ES-I3 (cell line): ENCODE measurements at regions not wholly inside any gene's neighbourhood (a gene's known extent, or its start where the extent isn't known, plus 50 kb on each side); places are given as distances from the start of the nearest gene placed in this dataset.

Experiments used
- H3K36me3 ChIP-seq: 2 replicates; pipeline ENCODE4 v1.6.1; 2013; ENCODE audit warnings: mild to moderate bottlenecking, low read length, control low read depth, moderate library complexity; ENCODE audit not compliant: insufficient read depth
- H3K4me1 ChIP-seq: 2 replicates; pipeline ENCODE4 v1.6.1; 2013; ENCODE audit warnings: mild to moderate bottlenecking, control low read depth, low read length; ENCODE audit not compliant: insufficient read depth
- H3K9ac ChIP-seq: 2 replicates; pipeline ENCODE4 v1.6.1; 2013; ENCODE audit warnings: low read depth, mild to moderate bottlenecking, low read length, moderate library complexity
- H3K9me3 ChIP-seq: 2 replicates; pipeline ENCODE4 v1.6.1; 2013; ENCODE audit warnings: mild to moderate bottlenecking, low read length, moderate library complexity; ENCODE audit not compliant: control insufficient read depth, insufficient read depth

DNA sequence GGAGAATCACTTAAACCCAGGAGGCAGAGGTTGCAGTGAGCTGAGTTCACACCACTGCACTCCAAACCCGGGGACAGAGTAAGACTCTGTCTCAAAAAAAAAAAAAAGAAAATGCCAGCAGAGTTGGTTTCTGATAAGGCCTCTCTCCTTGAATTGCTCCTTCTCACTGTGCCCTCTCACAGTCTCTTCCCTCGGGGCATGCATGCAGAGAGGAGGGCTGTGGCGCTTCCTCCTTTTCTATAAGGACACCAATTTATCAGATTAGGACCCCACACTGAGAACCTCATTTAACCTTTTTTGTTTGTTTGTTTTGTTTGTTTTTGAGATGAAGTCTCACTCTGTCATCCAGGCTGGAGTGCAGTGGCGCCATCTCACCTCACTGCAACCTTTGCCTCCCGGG is 110.5 kb downstream of the ZFP36L2 start:
- Histone ChIP-seq H3K36me3 (no peaks in the 10 kb centered on the region), H3K9me3 (peaks cover 16% of the 10 kb centered on the region), H3K4me1 (no peaks in the 10 kb centered on the region), H3K9ac (no peak overlapping the region)

- H3K36me3 ChIP-seq: no peaks in the 10 kb centered on the region
- H3K9ac ChIP-seq: no peak overlapping the region
Measured at GRCh38 chr2:43114210-43114609, 112.2 kb downstream of the ZFP36L2 start.

GRCh38 chr2:43111788-43112554 is 114.4 kb downstream of the ZFP36L2 start:
- Histone ChIP-seq H3K9ac (no peak overlapping the region), H3K9me3 (peaks cover 6% of the 10 kb centered on the region; the same call in 1 of the 2 replicates), H3K4me1 (0 out of 2 replicates have a peak, but pooled peaks cover 5% of the 10 kb centered on the region), H3K36me3 (no peaks in the 10 kb centered on the region)

More at GRCh38 chr2:43114210-43114609, 112.2 kb downstream of the ZFP36L2 start:
- Histone ChIP-seq H3K4me1 (0 out of 2 replicates have a peak, but pooled peaks cover 5% of the 10 kb centered on the region), H3K9me3 (peaks cover 10% of the 10 kb centered on the region)

DNA sequence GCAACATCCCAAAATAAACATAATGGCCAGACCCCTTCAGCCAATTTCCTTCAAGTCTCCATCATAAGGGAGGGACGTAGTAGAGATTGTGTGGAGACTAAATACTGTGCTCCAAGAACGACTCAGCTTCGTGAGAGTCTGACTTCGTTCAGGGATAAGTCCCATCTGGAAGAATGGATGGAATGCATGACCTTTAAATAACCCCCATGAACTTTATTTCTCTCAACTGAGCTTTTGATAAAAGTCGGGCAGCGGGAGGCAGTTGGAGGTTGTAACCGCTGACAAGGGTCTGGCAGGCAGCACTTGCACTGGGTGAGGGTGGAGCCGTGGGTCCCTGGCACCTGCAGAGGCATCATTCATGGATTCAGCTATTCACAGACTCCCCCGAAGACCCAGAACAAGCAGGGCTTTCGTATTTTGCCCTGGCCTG is 115.9 kb downstream of the ZFP36L2 start:
- H3K36me3 ChIP-seq: no peaks in the 10 kb centered on the region
- H3K9me3 ChIP-seq: peaks cover 6% of the 10 kb centered on the region; the same call in 1 of the 2 replicates
- peaks cover 15% of the 10 kb centered on the region for H3K4me1 ChIP-seq
- no peak overlapping the region for H3K9ac ChIP-seq

DNA sequence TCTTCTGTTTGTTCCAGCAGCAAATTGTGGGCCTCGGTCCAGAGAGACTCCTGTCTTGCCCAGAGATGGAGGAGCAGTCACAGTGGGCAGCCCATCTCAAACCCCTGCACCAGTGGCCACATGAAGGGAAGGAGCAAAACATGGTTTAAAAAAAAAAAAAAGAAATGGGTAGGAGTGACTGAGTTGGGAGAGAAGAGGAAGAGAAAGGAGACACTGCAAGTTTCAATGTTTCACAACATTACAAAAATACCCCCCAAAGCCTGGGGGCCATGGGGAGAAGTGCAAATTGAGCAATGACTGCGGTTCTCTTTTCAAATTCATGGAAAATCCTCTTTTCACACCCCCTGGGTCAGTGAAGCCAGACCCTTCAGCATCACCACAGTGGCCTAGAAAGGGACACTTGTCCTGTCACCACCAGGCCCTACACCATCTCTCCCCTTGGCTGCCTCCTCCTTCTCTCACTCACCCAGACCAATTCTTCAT is 117.1 kb downstream of the ZFP36L2 start:
- Histone ChIP-seq H3K4me1 (peaks cover 15% of the 10 kb centered on the region), H3K36me3 (no peaks in the 10 kb centered on the region), H3K9me3 (peaks cover 6% of the 10 kb centered on the region; the same call in 1 of the 2 replicates), H3K9ac (no peak overlapping the region)

GRCh38 chr2:43107679-43108078 is 118.7 kb downstream of the ZFP36L2 start:
- Histone ChIP-seq H3K36me3 (no peaks in the 10 kb centered on the region), H3K4me1 (peaks cover 15% of the 10 kb centered on the region), H3K9me3 (peaks cover under 1% of the 10 kb centered on the region; the same call in 1 of the 2 replicates), H3K9ac (no peak overlapping the region)

GRCh38 chr2:43106559-43107527 is 119.6 kb downstream of the ZFP36L2 start:
- Histone ChIP-seq H3K9ac (no peak overlapping the region), H3K36me3 (no peaks in the 10 kb centered on the region), H3K4me1 (peaks cover 17% of the 10 kb centered on the region), H3K9me3 (no peaks in the 10 kb centered on the region)

GRCh38 chr2:43105586-43106558 is 120.5 kb downstream of the ZFP36L2 start:
- no peaks in the 10 kb centered on the region for H3K36me3 ChIP-seq
- H3K4me1 ChIP-seq: peaks cover 23% of the 10 kb centered on the region
- no peak overlapping the region for H3K9ac ChIP-seq
- no peaks in the 10 kb centered on the region for H3K9me3 ChIP-seq

DNA sequence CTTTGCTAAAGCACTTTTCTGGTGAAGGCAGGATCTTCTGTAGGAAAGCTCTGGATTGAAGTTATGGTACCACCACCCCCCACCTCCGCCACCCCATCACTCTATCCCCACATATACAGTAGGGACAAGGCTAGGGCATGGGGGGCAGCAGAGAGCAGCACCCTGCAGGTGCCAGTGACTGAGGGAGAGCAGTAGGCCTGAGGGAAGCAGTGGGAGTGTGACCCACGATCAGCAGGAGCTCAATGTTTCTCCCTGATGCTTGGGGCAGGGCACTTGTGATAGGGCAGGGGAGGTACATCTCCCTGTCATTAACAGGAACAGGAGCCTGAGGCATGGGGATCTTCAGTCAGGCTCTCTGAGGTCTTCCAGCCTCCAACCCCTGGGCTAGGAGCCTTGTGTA is 121.6 kb downstream of the ZFP36L2 start:
- no peaks in the 10 kb centered on the region for H3K36me3 ChIP-seq
- H3K9me3 ChIP-seq: no peaks in the 10 kb centered on the region
- peaks cover 18% of the 10 kb centered on the region for H3K4me1 ChIP-seq
- H3K9ac ChIP-seq: no peak overlapping the region

GRCh38 chr2:43104106-43104505 is 122.3 kb downstream of the ZFP36L2 start:
- Histone ChIP-seq H3K9me3 (no peaks in the 10 kb centered on the region), H3K4me1 (peaks cover 18% of the 10 kb centered on the region), H3K36me3 (no peaks in the 10 kb centered on the region), H3K9ac (no peak overlapping the region)

DNA sequence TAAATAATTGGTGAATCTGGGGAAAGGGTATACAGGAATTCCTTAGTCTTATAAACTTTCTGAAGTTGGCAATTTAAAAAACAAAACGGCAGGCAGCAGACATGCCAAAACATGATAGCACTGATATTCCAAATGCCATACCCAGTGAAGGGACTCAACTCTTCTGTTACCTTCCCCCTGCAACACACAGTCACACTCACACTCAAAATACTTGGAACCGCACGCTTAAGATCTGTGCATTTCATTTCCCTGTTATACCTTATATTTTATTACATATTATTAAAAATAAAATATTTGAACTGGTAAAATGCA is 123.4 kb downstream of the ZFP36L2 start:
- no peaks in the 10 kb centered on the region for H3K9me3 ChIP-seq
- peaks cover 18% of the 10 kb centered on the region for H3K4me1 ChIP-seq
- no peak overlapping the region for H3K9ac ChIP-seq
- H3K36me3 ChIP-seq: no peaks in the 10 kb centered on the region

DNA sequence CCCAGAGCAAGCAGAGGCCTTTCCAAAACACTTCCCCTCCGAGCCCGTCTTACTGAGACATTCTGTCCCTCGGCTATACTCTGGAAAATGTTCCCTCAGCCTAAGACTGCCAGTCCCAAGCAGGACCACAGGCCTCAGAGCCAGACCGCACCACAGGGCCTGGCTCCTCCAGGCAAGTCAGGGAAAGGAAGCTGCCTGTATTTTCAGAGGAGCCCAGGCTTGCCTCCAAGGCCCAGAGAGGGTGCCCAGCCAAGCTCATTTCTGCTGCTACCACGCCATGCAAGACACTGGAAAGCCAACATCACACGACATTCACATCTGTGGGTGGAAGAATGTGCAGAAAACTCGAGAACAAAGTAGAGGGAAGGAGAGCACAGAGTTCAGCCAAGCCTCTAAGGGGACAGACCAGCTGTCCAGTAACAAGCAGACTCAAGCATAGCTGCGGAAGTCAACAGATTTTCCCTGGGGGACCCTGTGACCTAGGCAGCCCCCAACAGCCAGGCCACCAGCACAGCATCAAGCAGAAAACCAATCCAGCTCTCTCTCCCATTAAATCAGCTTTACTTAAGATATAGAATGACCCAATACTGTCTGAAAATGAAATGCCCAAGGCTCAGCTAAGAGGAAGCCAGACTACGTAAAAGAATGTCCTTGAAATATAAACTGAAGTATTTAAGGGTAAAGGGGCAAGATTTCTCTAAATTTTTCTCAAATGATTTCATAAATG is 123.9 kb downstream of the ZFP36L2 start:
- Histone ChIP-seq H3K4me1 (peaks cover 18% of the 10 kb centered on the region), H3K36me3 (no peaks in the 10 kb centered on the region), H3K9ac (no peak overlapping the region), H3K9me3 (no peaks in the 10 kb centered on the region)

DNA sequence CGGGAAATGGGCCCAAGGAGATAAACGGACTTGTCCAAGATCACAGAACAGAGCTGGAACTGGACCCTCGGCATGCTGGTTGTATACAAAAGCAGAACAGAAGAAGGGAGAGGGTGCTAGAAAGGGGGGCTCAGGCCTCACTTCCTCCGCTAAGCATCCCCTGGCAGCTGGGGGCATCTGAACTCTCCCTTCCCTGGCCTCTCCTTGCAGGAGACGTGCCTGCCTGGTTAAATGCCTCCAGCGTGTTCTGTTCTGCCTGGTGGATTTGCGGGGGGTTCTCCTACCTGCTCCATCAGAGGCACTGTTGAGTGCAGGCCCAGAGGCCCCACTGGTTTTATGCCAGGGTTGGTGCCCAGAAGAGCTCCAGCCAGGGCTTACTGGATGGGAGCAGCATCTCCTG is 124.7 kb downstream of the ZFP36L2 start:
- peak overlapping the region; percentile 45 for H3K9ac ChIP-seq
- H3K4me1 ChIP-seq: peaks cover 18% of the 10 kb centered on the region
- no peaks in the 10 kb centered on the region for H3K9me3 ChIP-seq
- H3K36me3 ChIP-seq: no peaks in the 10 kb centered on the region
